ENCODE measurements at regions not wholly inside any gene's neighbourhood (a gene's known extent, or its start where the extent isn't known, plus 50 kb on each side); places are given as distances from the start of the nearest gene placed in this dataset.

DNA sequence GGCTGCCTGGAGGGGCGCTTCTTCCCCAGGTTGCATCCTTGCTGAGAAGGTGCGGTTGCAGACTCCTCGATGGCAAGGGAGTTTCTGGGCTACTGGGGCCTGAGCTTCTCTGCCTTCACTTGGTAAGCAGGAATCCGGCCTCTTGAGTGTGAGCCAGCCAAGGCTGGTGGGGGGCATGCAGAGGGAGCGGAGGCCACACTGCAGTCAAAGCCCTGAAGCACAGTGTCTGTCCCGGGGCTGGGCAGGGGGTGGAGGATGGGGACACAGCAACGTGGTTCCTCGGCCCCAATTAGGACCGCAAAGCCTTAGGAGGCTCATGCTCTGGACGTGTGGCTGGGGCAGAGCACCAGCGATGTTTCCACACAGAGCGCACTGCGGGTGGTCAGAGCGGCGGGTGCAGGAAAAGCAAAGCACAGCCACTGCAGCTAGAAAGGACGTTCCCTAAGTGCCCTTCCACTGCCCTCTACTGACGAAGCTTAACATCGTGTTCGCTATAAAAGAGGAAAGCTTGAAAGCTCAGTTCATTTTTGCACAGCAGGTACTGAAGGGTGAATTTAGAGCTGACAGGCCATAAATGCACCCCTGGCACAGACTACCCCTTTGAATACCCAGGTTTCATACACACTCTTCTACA is 60.7 kb upstream of the COG2 start:
- no peak overlapping the region for H3K27ac ChIP-seq
- H3K27me3 ChIP-seq, result no peaks in the 10 kb centered on the region
- no peak overlapping the region for H3K4me3 ChIP-seq
- intact Hi-C loops (cut with DNase I; ENCODE audit: low total_unique reads), result no loop called here
- no peak for DNase-seq
- no peaks in the 10 kb centered on the region for H3K9me3 ChIP-seq
- WGBS, 2 donors, result 74 to 79% methylated on average over 18 to 19 of the region's 19 CpGs
- H3K36me3 ChIP-seq (ENCODE audit: low read depth, missing control alignments), result no peaks in the 10 kb centered on the region
- TF ChIP-seq, protein P1, sequence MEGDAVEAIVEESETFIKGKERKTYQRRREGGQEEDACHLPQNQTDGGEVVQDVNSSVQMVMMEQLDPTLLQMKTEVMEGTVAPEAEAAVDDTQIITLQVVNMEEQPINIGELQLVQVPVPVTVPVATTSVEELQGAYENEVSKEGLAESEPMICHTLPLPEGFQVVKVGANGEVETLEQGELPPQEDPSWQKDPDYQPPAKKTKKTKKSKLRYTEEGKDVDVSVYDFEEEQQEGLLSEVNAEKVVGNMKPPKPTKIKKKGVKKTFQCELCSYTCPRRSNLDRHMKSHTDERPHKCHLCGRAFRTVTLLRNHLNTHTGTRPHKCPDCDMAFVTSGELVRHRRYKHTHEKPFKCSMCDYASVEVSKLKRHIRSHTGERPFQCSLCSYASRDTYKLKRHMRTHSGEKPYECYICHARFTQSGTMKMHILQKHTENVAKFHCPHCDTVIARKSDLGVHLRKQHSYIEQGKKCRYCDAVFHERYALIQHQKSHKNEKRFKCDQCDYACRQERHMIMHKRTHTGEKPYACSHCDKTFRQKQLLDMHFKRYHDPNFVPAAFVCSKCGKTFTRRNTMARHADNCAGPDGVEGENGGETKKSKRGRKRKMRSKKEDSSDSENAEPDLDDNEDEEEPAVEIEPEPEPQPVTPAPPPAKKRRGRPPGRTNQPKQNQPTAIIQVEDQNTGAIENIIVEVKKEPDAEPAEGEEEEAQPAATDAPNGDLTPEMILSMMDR (IDR thresholded peaks at IDR 0.05), result no peak
- TF ChIP-seq POLR2A (IDR thresholded peaks at IDR 0.05), result no peak
- H3K4me1 ChIP-seq, result no peaks in the 10 kb centered on the region

DNA sequence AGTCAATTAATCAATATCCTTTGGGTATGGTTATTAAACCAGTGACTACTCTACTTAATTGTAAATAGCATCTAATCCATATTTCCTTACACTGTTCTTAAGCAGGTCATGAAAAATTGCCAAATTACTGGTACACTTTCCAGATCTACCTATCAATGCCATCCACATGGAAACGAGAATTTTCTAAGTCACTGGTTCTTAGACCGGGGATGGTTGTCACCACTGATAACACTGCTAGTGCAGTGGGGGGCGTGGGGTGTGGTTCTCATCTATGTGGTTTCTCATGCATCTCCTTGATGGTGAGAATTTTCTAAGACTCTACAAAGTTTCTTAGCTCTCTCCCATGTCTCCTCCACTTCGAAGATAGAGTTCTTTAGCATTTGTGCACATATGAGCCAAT is 63.7 kb upstream of the COG2 start:
- TF ChIP-seq POLR2A (IDR thresholded peaks at IDR 0.05), result no peak
- TF ChIP-seq, protein P1 (IDR thresholded peaks at IDR 0.05), result no peak
- Histone ChIP-seq H3K36me3 (ENCODE audit: low read depth, missing control alignments) (no peaks in the 10 kb centered on the region), H3K4me3 (no peak overlapping the region), H3K4me1 (no peaks in the 10 kb centered on the region), H3K9me3 (no peaks in the 10 kb centered on the region), H3K27ac (no peak overlapping the region), H3K27me3 (no peaks in the 10 kb centered on the region)
- intact Hi-C loops (cut with DNase I; ENCODE audit: low total_unique reads), result no loop called here
- WGBS, 2 donors, result 87 to 88% methylated on average over 4 of the region's 4 CpGs
- DNase-seq, result no peak

DNA sequence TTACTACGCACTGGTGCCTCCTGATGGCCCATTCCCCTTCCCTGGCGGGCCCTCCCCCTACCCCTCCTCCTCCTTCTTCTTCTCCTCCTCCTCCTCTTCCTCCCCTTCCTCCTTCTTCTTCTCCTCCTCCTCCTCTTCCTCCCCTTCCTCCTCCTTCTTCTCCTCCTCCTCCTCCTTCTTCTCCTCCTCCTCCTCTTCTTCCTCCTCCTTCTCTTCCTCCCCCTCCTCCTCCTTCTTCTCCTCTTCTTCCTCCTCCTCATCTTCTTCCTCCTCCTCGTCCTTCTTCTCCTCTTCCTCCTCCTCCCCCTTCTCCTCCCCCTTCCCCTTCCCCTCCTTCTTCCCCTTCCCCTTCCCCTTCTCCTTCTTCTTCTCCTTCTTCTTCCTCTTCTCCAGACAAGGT is 64.7 kb upstream of the COG2 start:
- intact Hi-C loops (cut with DNase I; ENCODE audit: low total_unique reads), result no loop called here
- no peak for DNase-seq
- H3K4me1 ChIP-seq, result no peaks in the 10 kb centered on the region
- no peak overlapping the region for H3K4me3 ChIP-seq
- H3K9me3 ChIP-seq, result no peaks in the 10 kb centered on the region
- H3K27me3 ChIP-seq, result no peaks in the 10 kb centered on the region
- H3K27ac ChIP-seq, result no peak overlapping the region
- 72 to 88% methylated on average over 3 of the region's 3 CpGs for WGBS, 2 donors
- no peaks in the 10 kb centered on the region for H3K36me3 ChIP-seq (ENCODE audit: low read depth, missing control alignments)
- TF ChIP-seq, protein P1 (IDR thresholded peaks at IDR 0.05), result no peak
- TF ChIP-seq POLR2A (IDR thresholded peaks at IDR 0.05), result no peak

DNA sequence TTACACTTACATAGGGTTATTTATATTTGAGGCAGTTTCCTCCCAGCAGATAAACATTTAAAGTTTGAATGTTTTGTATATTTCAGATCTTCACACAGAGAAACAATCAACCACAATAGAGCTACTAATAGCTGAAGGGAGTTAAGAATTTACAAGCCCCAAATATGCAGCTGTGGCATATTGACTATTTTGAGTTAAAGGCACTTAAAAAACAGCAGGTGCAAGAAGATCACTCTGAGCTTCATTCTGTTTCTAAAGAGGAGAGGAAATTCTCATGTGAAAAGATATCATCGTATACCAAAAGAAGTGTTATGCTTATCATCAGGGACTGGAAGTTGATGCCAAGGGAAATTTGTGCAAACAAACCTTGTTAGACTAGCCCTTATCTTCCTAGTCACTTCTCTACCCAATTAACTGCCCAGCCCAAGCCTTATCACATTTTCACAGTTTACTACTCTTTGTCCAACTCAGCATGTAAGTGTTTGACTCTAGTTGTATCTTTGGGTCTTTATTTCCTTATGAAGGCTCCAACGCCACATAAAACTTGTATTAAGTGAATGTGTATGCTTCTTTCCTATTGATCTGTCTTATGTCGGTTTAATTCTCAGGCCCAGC is 66.3 kb upstream of the COG2 start:
- Histone ChIP-seq H3K36me3 (ENCODE audit: low read depth, missing control alignments) (no peaks in the 10 kb centered on the region), H3K27me3 (no peaks in the 10 kb centered on the region), H3K9me3 (no peaks in the 10 kb centered on the region), H3K4me3 (no peak overlapping the region), H3K4me1 (no peaks in the 10 kb centered on the region), H3K27ac (no peak overlapping the region)
- intact Hi-C loops (cut with DNase I; ENCODE audit: low total_unique reads), result no loop called here
- DNase-seq, result no peak
- WGBS, 2 donors, result 72 to 73% methylated on average over 3 of the region's 3 CpGs
- TF ChIP-seq, protein P1 (IDR thresholded peaks at IDR 0.05), result no peak
- TF ChIP-seq POLR2A (IDR thresholded peaks at IDR 0.05), result no peak

GRCh38 chr1:230574502-230574901 is 67.8 kb upstream of the COG2 start:
- Histone ChIP-seq H3K9me3 (no peaks in the 10 kb centered on the region), H3K4me1 (no peaks in the 10 kb centered on the region), H3K4me3 (no peak overlapping the region), H3K36me3 (ENCODE audit: low read depth, missing control alignments) (no peaks in the 10 kb centered on the region), H3K27ac (no peak overlapping the region), H3K27me3 (no peaks in the 10 kb centered on the region)
- DNase-seq, result no peak
- no peak for TF ChIP-seq POLR2A (IDR thresholded peaks at IDR 0.05)
- TF ChIP-seq, protein P1 (IDR thresholded peaks at IDR 0.05), result no peak
- WGBS, 2 donors, result 89 to 92% methylated on average over 3 of the region's 3 CpGs
- intact Hi-C loops (cut with DNase I; ENCODE audit: low total_unique reads), result no loop called here

Data from testis (tissue), 2 donors.